Stimulated activated CD4-positive, alpha-beta T cell treated with anti-CD3 and anti-CD28 coated beads, Interleukin-12 subunit alpha, Interleukin-12 subunit beta, amount 100 ng/mL, for 48 hours (primary cell): ENCODE measurements at regions not wholly inside any gene's neighbourhood (a gene's known extent, or its start where the extent isn't known, plus 50 kb on each side); places are given as distances from the start of the nearest gene placed in this dataset.

ENCODE experiments used
- DNase-seq, 3 donors: peaks; one replicate each; pipeline ENCODE4 v3.0.0-alpha.2; 2020; ENCODE audit warnings: low read depth in 2 of 3, low spot score in 1 of 3

DNA sequence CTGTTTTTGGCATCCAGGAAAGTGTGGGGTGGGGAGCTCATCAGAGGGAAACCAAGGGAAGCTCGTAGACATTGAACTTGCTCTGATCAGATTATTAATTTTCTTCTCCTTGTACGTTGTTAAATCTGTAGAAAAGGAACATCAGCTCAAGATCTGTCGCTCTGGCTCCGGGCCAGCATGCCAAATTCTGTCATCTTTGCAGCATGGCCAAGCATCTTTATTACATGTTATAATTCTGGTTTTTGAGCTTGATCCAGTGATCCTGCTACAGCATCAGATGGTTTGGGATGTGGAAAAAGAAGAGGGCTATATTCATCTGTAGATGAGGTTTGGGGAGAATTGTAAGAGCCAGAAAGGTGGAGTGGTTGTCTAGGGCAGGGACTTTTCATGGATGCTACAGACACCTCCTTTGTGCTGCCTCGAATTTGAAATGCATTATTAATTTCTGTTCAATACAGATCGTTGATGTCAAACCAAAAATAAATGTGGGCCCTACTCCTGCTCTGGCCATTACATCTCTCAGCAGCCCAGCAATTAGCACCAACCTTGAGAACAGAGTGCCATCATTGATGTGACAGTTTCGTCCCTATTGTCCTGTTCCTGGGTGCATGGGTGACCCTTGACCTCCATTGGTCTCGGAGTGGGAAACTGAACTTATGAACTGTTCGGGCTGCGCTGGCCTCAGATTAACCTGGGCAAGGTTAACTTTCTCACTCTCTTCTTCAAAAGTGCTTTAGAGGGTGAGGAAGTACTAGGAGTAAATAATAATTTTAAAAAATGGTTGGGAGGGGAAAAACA, 250.8 kb downstream of the SOX4 start:
- DNase-seq, result no peak

DNA sequence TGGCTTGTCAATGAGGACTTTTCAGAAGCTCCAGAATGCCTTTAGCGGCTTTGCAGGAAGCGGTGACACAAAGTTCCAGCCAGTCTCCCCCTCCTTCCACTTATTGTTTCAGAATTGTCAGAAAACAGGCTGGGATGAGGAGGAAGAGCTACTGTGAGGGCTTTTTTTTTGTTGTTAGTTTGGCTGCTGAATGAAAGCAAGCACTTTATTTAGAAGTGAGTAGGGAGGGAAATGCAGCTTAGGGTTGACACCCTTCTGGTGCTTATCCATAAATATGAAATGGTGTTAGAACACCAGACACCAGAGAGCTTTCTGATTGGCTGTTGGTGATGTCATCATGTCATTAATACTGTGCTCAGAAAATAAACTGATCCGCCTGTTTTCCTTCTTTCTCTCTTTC, 251.5 kb downstream of the SOX4 start:
- no peak for DNase-seq

DNA sequence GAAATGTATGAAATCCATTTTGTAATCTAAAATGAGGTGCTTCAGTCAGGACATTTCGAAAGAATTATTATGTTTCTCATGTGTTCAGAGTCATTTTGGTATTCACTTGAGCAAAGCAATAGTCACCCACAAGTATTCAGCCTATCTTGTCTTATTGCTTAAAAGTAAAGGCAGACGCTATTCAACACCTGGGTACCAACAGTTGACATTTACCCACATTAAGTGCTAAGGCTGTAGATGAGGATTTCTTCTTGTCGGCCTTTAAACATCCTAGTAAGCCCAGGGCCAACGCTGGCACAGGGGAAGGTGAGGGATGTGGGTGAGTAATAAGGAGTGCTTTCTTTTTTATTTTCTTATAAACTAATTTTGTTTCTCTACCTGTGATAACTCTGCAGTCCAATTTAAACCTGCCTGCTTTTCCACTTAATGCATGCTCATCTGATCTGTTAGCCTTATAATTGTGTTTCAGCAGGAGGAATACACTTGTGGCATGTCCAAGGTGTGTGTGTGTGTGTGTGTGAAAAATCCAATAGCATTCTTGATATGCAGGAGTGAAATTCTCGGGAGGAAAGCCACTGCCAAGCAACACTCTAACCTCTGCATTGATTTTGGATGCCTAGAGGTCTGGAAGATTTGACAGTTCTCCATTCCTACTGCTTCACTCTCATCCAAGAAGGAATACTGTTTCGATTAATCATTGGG, 252.0 kb downstream of the SOX4 start:
- DNase-seq, result no peak

DNA sequence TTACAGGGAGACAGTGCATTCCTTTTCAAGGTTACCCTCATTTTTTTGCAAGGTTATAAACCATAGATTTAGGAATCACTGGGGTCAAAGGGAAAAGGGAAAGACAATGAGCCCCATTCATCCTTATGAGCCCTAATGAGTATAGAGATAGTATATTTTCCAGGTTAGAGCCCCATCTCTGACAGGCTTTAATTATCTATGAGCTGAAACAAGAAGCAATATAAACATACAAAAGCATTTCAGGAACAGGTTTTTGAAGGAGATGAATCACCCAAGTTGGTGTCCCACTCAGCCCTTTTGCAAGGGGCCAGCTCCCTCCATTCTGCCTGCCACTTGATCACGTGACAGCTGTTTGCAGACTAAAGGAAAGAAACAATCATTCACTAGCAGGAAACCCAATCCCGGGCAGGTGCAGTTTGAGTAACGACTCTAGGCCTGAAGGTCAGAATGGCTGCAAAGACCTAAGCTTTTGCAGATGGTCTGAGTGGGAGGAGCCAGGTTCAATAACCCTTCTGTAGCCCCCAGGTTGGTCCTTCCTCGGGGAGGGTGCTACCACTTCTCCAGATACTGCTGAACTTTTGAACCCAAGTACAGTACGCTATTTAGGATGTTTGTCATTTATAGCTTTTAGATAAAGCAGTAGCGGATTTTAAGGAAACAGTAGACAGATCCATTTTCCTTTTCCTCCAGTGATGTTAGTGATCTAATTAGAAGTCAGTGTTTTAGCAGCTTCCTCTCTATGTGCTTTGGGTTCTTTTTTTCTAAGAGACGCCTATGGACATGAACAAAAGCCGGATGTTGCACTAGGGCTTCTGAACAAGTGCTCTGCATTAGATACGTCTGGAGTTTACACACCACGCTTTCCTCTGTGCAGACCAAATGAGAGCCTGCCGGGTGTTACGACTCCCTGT, 253.2 kb downstream of the SOX4 start:
- peak in 1 of 3 donors; percentile 0 for DNase-seq

DNA sequence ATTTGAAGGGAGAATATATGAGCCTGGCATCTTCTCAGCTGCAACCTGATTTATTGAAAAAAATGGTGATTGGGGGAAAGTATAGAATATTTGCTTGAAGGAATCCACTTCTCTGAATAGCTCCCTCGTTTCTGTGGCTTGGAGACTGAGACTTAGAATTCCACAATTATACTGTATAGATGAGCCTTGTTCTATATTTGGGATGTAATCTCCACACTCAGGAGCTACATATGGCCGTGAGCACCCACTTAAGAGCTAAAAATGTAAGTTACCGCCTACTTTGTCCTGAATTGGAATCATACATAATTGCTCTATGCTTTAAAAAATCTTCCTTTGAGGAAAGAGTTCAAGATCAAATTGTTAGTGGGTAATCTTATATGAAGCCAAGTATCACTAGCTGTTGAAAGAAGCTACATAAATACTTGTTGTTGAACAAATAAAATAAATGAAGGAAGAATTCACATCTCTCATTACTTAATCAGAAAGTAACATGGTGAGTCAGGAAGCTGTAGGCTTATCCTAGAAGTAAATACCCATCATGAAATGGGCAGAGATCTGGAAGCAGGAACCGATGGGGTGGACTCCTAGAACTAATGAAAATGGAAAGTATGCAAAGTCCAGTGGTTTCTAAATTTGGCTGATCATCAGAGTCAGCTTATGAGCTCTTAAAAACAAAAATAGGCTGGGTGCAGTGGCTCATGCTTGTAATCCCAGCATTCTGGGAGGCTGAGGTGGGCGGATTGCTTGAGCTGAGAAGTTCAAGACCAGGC, 254.3 kb downstream of the SOX4 start:
- no peak for DNase-seq

DNA sequence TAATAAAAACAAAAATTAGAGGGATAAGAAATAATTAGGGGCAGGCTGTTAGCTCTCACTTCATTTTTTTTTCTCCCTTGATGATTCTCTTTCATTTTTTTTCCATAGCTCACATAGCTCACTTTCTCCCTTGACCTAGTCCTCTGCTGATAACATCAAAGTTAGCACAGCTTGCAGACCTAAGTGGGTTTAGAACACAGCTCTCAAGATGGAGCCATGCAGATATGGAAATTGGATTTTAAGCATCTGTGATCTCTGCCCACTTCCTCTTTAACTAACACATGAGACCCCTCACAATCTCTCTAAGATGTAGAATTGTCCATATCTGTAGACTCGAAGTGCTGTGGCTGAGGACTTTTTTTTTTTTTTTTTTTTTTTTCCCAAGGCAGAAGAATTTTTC, 257.1 kb downstream of the SOX4 start:
- no peak for DNase-seq

DNA sequence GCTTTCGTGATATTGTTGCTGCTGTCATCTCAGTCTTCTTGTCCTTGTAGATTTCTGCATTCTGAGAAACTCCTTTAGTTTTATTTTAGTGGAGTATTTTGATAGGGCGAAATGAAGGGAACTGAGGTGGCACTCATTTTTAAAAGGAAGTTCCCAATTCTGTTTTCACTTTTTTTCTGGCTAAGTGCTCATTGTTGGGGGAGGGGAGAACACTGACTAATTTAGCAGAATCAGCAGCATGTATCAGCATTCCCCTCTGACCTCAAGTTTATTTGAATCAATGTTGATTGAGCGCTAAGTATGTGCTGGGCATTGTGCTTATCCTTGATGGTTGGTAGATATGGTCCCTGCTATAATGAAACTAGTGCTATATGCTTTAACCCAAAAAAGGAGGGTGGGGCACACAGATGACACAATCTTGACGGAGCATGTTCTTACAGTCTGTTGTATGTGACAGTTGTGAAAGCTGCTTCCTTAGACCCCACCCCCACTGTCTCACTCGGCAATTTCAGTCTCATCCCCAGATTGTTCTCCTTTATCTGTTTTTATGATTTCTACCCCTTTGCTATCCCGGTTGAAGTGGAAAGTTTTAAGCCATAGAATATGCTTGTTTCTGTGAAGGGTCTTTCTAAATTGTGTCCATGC, 262.4 kb downstream of the SOX4 start:
- no peak for DNase-seq

DNA sequence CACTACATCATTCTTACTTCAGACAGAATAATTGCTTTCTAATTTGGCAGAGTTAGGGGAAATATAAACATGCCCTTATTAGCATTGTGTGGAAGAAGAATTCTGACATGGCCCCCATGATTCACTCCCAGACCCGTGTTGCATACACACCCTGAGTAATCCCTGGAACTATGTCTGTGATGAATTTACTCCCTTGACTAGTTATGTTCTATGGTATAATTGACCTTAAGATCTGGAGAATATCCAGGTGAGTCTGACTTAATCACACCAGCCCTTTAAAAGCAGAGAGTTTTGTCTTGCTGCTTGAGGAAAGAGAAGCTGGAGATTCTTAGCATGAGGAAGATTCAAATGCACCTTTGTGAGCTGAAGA, 262.9 kb downstream of the SOX4 start:
- no peak for DNase-seq

DNA sequence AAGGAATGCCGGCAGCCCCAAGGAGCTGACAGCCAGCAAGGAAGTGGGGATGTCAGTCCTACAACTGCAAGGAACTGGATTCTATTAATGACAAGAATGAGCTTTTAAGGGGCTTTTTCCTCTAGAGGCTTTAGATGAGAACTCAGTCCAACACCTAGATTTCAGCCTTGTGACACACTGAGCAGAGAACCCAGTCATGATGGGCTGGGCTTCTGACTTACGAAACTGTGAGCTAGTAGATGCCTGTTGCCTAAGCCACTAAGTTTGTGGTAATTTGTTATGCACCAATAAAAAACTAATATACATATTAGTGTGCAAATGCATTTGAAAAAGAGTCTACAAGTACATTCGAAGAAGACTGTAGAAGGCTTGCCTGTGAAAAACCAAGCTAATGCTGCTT, 263.3 kb downstream of the SOX4 start:
- DNase-seq, result no peak

DNA sequence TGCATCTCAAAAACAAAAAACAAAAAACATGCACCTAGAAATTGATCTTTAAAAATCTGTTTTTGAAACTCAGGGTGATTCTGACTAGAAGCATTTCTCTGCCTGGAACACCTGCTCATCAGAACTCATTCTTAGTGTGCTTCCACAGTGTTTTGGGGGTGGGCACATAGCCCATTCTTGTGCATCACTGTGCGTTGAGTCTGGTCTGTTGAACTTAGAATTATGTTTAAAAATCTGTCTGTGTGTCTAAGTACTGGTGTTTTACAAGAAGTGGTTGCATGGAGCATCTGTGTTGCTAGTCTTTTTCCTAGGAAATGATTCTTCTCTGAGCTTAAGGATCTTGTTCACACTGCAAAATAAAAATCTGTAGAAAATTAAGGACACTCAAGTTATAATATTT, 264.5 kb downstream of the SOX4 start:
- DNase-seq, result no peak

DNA sequence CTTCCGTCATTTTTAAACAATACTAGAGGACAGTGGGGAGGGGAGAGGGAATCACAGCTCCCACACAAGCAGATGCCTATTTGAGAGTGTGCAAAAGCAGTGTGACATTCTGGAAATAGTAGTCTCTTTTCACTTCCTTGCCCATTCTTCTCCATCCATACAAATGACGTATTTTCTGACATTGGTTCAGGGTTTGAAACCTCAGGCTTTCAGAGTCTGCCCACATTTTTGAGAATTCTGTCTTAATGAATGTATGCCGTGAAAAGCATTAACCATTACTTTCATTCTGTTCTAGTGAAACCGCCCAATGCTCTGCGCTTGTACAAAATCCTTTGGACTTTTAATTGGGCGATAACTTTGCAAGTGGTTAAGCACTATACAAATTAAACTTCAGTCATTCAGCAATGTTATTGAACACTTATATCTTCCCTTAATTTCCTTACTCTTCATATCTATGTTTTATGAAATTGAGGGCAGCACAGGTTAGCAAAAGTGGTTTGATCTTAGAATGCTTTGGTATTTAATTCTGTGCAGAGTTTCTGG, 265.7 kb downstream of the SOX4 start:
- DNase-seq, result no peak

DNA sequence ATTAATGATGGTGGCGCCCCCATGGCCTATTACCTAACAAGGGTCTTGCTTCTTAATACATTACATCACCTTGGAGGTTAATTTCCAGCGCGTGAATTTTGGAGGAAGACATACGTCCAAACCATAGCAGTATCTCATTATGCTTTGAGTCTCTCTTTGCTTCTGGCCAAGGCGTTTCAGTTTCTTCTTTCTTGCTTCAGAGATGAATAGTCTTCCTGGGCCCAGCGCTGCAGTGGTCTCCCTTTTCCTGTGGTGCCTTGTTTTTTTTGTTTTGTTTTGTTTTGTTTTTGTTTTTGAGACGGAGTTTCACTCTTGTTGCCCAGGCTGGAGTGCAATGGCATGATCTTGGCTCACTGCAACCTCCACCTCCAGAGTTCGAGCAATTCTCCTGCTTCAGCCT, 268.4 kb downstream of the SOX4 start:
- DNase-seq, result no peak

DNA sequence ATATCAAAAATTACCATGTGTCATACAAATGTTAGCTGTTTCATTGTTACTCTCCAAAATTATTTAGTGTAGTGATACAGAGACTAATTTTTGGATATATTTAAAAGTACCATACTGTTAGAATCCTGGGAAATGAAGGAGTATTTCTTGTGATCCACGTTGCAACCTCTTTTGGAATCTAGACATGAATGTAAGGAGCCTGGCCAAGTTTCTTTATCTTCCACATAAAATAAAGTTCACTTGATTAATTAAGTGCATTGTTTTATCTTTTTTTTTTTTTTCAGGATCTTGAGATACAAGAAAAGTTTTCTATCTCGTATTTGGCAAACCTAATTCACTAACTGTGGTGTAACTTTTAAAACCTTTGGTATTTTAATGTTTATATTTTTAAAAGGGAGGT, 270.7 kb downstream of the SOX4 start:
- no peak for DNase-seq

DNA sequence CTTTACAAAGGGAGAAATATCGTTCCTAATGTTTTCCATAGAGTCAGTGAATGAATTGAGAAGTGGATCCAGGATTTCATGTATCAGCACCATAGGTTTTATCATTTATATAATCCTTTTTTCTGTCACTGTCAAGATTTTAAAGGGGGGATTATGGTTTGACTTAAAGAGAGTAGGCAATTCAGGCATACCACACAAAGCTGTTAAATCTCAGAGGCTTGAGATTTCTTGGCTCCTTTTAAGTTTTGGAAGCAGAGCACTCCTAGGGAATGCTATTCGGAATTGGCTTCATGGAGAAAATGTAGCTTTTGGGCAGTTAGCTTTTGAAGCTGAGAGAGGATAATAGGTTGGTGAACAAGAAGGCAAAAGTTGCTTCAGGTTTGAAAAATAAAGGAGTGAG, 274.7 kb downstream of the SOX4 start:
- DNase-seq, result no peak

DNA sequence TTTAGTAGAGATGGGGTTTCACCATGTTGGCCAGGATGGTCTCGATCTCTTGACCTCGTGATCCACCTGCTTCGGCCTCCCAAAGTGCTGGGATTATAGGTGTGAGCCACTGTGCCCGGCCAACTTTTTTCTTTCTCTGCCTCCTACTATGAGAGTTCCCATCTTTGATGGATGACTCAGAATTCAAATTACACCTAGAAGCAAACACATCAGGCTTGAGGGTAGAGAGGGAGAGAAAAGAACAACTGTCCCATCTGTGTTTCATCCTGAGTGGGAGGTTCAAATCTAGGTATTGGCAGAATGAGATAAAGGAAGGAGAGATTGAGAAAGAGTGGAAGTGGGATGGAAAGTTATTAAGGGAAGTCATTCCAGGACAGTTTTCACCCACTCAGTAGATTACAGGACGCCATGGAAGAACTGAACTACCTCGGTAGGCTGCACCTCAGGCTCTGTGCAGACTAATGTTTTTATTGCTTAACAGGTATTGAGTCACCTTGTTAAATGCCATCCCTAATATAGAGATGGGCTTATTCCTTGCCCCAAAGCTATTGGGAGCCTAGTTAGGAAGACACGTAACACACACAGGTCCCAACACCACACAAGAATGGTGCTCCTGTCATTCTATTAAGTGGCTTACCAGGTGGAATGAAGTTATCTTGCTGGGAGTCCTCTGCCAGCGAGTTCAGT, 275.7 kb downstream of the SOX4 start:
- no peak for DNase-seq

DNA sequence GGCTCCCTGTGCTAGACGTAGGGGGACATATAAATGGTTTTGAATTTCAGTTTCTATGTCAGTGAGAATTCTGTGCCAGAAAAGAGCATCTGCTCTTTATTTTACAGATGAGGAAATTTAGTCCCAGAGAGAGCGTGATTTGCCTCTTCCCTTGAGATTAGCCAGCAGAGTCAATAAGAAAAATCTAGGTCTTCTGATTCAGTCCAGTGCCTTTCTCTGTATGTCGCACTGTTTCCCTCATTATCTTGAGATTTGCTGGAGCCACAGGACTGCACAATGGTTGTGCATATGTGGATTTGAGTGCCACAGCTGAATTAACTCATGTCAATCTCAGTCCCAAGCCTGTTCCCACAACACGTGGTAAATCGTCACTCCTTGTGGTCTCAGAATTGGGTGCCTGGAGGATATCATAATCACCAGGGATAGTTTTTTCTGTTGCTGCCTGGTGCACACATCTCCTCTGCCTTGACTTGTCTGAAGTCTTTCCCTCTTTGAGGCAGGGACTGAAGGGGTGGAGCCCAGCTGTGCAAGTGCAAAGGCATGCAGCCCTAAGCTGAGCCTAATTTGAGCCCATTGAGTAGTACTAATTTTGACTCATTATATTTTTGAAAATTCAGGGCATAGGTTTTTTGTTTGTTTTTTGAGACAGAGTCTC, 276.7 kb downstream of the SOX4 start:
- no peak for DNase-seq

DNA sequence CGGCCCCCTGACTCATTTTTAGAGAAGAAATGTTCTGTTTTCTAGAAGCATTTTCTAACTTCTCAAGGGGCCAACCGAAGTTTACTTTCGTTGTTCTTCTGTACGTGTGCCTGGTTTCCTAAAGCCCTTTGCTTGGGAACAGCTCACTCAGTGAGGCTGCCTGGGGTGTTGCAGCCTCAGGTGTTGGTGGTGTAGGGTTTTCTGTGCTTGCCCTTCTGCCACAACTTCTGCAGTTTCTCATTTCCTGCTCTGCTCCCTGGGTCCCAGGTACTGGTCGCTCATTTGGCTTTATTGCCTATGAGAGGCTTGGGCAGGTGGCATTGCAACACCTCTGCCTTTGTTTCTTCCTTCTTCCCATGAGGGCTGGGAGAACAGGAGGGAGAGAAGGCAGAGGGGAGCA, 278.3 kb downstream of the SOX4 start:
- DNase-seq, result no peak

DNA sequence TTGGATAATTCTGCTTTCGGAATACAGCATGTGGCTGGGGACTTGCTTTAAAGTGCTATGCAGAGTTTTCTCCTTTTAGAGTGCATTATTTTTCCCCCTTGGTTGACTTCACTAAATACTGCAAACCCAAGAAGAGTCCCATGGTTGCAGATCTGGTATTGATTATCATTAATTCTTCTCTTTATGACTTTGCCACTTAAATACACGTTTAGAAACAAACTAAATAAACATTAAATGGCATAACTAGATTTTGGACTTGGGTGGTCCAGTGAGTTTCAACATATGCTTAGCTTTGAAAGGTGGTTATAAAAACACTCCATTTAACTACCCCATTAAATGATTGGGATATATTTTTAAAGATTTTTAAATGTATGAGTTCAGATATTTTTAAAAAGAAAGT, 279.2 kb downstream of the SOX4 start:
- no peak for DNase-seq

DNA sequence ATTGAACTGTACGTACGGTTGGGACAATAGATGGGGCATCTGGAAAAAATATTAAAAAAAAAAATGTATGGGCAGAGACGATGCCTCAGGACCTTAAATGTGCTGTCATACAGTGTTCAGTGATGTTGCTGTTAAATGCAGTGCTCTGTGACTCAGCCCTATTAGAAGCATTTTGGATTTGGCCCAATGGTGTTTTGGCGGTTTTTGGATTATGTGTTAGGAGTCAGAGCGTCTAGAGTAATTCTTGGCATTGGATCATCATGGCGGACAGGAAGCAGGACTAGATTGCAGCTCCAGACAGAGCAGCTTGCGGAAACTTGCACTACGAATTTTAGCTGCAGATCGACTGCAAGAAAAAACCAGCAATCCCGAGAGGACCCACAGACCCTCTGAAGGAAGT, 280.0 kb downstream of the SOX4 start:
- DNase-seq, result no peak
